ENCODE measurements at regions not wholly inside any gene's neighbourhood (a gene's known extent, or its start where the extent isn't known, plus 50 kb on each side); places are given as distances from the start of the nearest gene placed in this dataset.

DNA sequence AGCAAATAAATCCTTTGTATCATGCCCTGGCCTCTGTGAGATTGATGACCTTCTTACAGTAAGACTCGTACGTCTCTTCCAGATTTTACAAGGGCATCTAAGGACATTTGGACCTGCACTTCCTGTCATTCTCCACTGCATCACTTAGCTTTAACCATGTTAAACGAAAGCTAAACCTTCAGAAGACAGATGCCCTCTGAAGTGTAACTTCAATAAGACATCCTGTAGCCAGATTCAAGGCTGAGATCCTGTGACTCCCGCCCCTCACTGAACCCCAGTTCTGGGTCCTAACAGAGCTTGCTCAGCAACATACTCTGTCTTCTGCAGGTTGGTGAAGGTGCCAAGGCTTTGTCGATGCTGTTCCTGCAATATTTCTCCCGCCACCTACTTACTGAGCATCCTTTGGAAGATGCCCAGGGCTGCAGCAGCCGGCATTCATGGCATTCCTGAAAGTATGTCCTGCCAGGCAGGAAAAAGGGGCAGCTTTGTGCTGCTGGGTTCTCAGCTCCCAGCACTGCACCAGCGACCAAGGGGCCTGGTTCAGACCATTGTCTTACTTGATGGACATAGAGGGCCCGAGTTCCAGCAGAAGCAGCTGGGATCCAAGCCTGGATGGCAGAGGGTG is 131.1 kb downstream of the AXIN2 start:
- TF ChIP-seq CTCF (IDR thresholded peaks at IDR 0.05; ENCODE audit: borderline replicate concordance, extremely low read depth, low read length, poor library complexity, severe bottlenecking) (no peak), EZH2 (IDR thresholded peaks at IDR 0.05; ENCODE audit: borderline replicate concordance, low read depth, low read length, severe bottlenecking) (no peak)
- Histone ChIP-seq H3K27me3 (ENCODE audit: insufficient read depth, low read length, poor library complexity) (peaks cover 2% of the 10 kb centered on the region), H3K4me3 (ENCODE audit: low read depth in 1 of 2, low read length in 2 of 2) (no peak overlapping the region), H3K4me2 (ENCODE audit: insufficient read depth, low read length) (no peak overlapping the region), H4K20me1 (ENCODE audit: insufficient read depth, low read length) (no peaks in the 10 kb centered on the region), H3K4me1 (ENCODE audit: insufficient read depth, low read length) (peaks cover 15% of the 10 kb centered on the region), H3K9me3 (ENCODE audit: insufficient read depth, low read length, severe bottlenecking) (no peaks in the 10 kb centered on the region), H3K9ac (ENCODE audit: low read depth, low read length) (no peak overlapping the region), H2AFZ (ENCODE audit: low read depth, low read length) (no peak overlapping the region), H3K27ac (ENCODE audit: low read length) (no peak overlapping the region), H3K79me2 (ENCODE audit: insufficient read depth, low read length) (no peaks in the 10 kb centered on the region), H3K36me3 (ENCODE audit: insufficient read depth, low read length) (no peaks in the 10 kb centered on the region)
- peak; percentile 29 for DNase-seq
- peak; percentile 71 for ATAC-seq (ENCODE audit: insufficient read depth, low read depth)

GRCh38 chr17:65423346-65424140 is 137.9 kb downstream of the AXIN2 start:
- no peak for DNase-seq
- no peak overlapping the region for H3K9ac ChIP-seq (ENCODE audit: low read depth, low read length)
- H3K9me3 ChIP-seq (ENCODE audit: insufficient read depth, low read length, severe bottlenecking) = no peaks in the 10 kb centered on the region
- no peaks in the 10 kb centered on the region for H4K20me1 ChIP-seq (ENCODE audit: insufficient read depth, low read length)
- no peaks in the 10 kb centered on the region for H3K36me3 ChIP-seq (ENCODE audit: insufficient read depth, low read length)
- peaks cover 3% of the 10 kb centered on the region for H3K27me3 ChIP-seq (ENCODE audit: insufficient read depth, low read length, poor library complexity)
- no peak overlapping the region for H3K4me3 ChIP-seq (ENCODE audit: low read depth in 1 of 2, low read length in 2 of 2)
- H3K4me2 ChIP-seq (ENCODE audit: insufficient read depth, low read length) = no peak overlapping the region
- no peak for ATAC-seq (ENCODE audit: insufficient read depth, low read depth)
- H3K27ac ChIP-seq (ENCODE audit: low read length) = no peak overlapping the region
- H3K79me2 ChIP-seq (ENCODE audit: insufficient read depth, low read length) = no peaks in the 10 kb centered on the region
- no peaks in the 10 kb centered on the region for H3K4me1 ChIP-seq (ENCODE audit: insufficient read depth, low read length)
- no peak overlapping the region for H2AFZ ChIP-seq (ENCODE audit: low read depth, low read length)
- TF ChIP-seq EZH2 (IDR thresholded peaks at IDR 0.05; ENCODE audit: borderline replicate concordance, low read depth, low read length, severe bottlenecking) = no peak
- no peak for TF ChIP-seq CTCF (IDR thresholded peaks at IDR 0.05; ENCODE audit: borderline replicate concordance, extremely low read depth, low read length, poor library complexity, severe bottlenecking)

GRCh38 chr17:65418622-65419021 is 142.8 kb downstream of the AXIN2 start:
- Histone ChIP-seq H3K9me3 (ENCODE audit: insufficient read depth, low read length, severe bottlenecking) (no peaks in the 10 kb centered on the region), H3K4me2 (ENCODE audit: insufficient read depth, low read length) (no peak overlapping the region), H3K9ac (ENCODE audit: low read depth, low read length) (no peak overlapping the region), H4K20me1 (ENCODE audit: insufficient read depth, low read length) (no peaks in the 10 kb centered on the region), H3K4me3 (ENCODE audit: low read depth in 1 of 2, low read length in 2 of 2) (no peak overlapping the region), H3K79me2 (ENCODE audit: insufficient read depth, low read length) (no peaks in the 10 kb centered on the region), H3K4me1 (ENCODE audit: insufficient read depth, low read length) (no peaks in the 10 kb centered on the region), H2AFZ (ENCODE audit: low read depth, low read length) (no peak overlapping the region), H3K27ac (ENCODE audit: low read length) (no peak overlapping the region), H3K36me3 (ENCODE audit: insufficient read depth, low read length) (no peaks in the 10 kb centered on the region), H3K27me3 (ENCODE audit: insufficient read depth, low read length, poor library complexity) (peaks cover 3% of the 10 kb centered on the region)
- TF ChIP-seq EZH2 (IDR thresholded peaks at IDR 0.05; ENCODE audit: borderline replicate concordance, low read depth, low read length, severe bottlenecking) (no peak), CTCF (IDR thresholded peaks at IDR 0.05; ENCODE audit: borderline replicate concordance, extremely low read depth, low read length, poor library complexity, severe bottlenecking) (peak; percentile 38)
- no peak for DNase-seq
- ATAC-seq (ENCODE audit: insufficient read depth, low read depth) = no peak

All from DND-41 (cell line).